Parathyroid adenoma (tissue), 2 donors: ENCODE measurements at regions not wholly inside any gene's neighbourhood (a gene's known extent, or its start where the extent isn't known, plus 50 kb on each side); places are given as distances from the start of the nearest gene placed in this dataset.

Experiments
- H2AFZ ChIP-seq: fragments of 300-600 bp; sonication (generic); one replicate; pipeline ENCODE4 v1.7.0; 2017; ENCODE audit warnings: antibody characterized with exemption, mild to moderate bottlenecking
- H3K27ac ChIP-seq: fragments of 300-600 bp; sonication (generic); one replicate; pipeline ENCODE4 v1.7.0; 2017
- H3K27me3 ChIP-seq: fragments of 300-600 bp; sonication (generic); one replicate; pipeline ENCODE4 v1.7.0; 2017; ENCODE audit warnings: low read length; ENCODE audit not compliant: control insufficient read depth, insufficient read depth
- H3K36me3 ChIP-seq: fragments of 300-600 bp; sonication (generic); one replicate; pipeline ENCODE4 v1.7.0; 2017; ENCODE audit warnings: low read length; ENCODE audit not compliant: control insufficient read depth, insufficient read depth
- H3K4me1 ChIP-seq: fragments of 300-600 bp; sonication (generic); one replicate; pipeline ENCODE4 v1.7.0; 2017; ENCODE audit warnings: control low read depth
- H3K4me2 ChIP-seq: fragments of 300-600 bp; sonication (generic); one replicate; pipeline ENCODE4 v1.7.0; 2017; ENCODE audit warnings: low read length
- H3K4me3 ChIP-seq: fragments of 300-600 bp; sonication (generic); one replicate; pipeline ENCODE4 v1.7.0; 2017; ENCODE audit warnings: low read depth, low read length
- H3K79me2 ChIP-seq: fragments of 300-600 bp; sonication (generic); one replicate; pipeline ENCODE4 v1.7.0; 2017; ENCODE audit warnings: control low read depth
- H3K9ac ChIP-seq: fragments of 300-600 bp; sonication (generic); one replicate; pipeline ENCODE4 v1.7.0; 2017; ENCODE audit warnings: mild to moderate bottlenecking
- H3K9me3 ChIP-seq: fragments of 300-600 bp; sonication (generic); one replicate; pipeline ENCODE4 v1.7.0; 2017; ENCODE audit warnings: low read length; ENCODE audit not compliant: control insufficient read depth
- CTCF ChIP-seq: fragments of 300-600 bp; sonication (generic); IDR thresholded peaks from one replicate; pipeline ENCODE4 v1.7.0; 2017; ENCODE audit warnings: antibody characterized with exemption, mild to moderate bottlenecking
- donor health status: primary hyperparathyroidism.

- no peak overlapping the region for H3K4me2 ChIP-seq
- no peak overlapping the region for H3K9ac ChIP-seq
- H3K36me3 ChIP-seq = no peaks in the 10 kb centered on the region
- TF ChIP-seq CTCF = no peak
- H3K79me2 ChIP-seq = no peaks in the 10 kb centered on the region
- H2AFZ ChIP-seq = no peak overlapping the region
- H3K4me3 ChIP-seq = no peak overlapping the region
- no peak overlapping the region for H3K27ac ChIP-seq
- H3K27me3 ChIP-seq = no peaks in the 10 kb centered on the region
- no peaks in the 10 kb centered on the region for H3K4me1 ChIP-seq
- H3K9me3 ChIP-seq = peaks cover 3% of the 10 kb centered on the region
Measured at GRCh38 chr1:98143403-98143802, 222.6 kb upstream of the DPYD start.

GRCh38 chr1:98133131-98133530 is 212.3 kb upstream of the DPYD start:
- no peak for TF ChIP-seq CTCF
- no peaks in the 10 kb centered on the region for H3K36me3 ChIP-seq
- H3K9me3 ChIP-seq = no peaks in the 10 kb centered on the region
- H3K4me1 ChIP-seq = no peaks in the 10 kb centered on the region
- no peak overlapping the region for H3K27ac ChIP-seq
- no peaks in the 10 kb centered on the region for H3K27me3 ChIP-seq
- no peak overlapping the region for H3K4me3 ChIP-seq
- no peaks in the 10 kb centered on the region for H3K79me2 ChIP-seq
- H2AFZ ChIP-seq = no peak overlapping the region
- no peak overlapping the region for H3K4me2 ChIP-seq
- H3K9ac ChIP-seq = no peak overlapping the region

- TF ChIP-seq CTCF = no peak
- no peaks in the 10 kb centered on the region for H3K79me2 ChIP-seq
- no peak overlapping the region for H3K4me3 ChIP-seq
Measured at GRCh38 chr1:98130408-98130807, 209.6 kb upstream of the DPYD start.

GRCh38 chr1:98129491-98129890 is 208.7 kb upstream of the DPYD start:
- Histone ChIP-seq H3K4me3 (no peak overlapping the region), H2AFZ (no peak overlapping the region), H3K36me3 (no peaks in the 10 kb centered on the region), H3K4me1 (no peaks in the 10 kb centered on the region), H3K79me2 (no peaks in the 10 kb centered on the region), H3K27ac (no peak overlapping the region), H3K4me2 (no peak overlapping the region), H3K9me3 (no peaks in the 10 kb centered on the region), H3K9ac (no peak overlapping the region), H3K27me3 (no peaks in the 10 kb centered on the region)
- no peak for TF ChIP-seq CTCF

More at GRCh38 chr1:98130408-98130807, 209.6 kb upstream of the DPYD start:
- H3K4me1 ChIP-seq = no peaks in the 10 kb centered on the region
- H3K36me3 ChIP-seq = no peaks in the 10 kb centered on the region
- H2AFZ ChIP-seq = no peak overlapping the region
- H3K9ac ChIP-seq = no peak overlapping the region
- no peaks in the 10 kb centered on the region for H3K9me3 ChIP-seq
- no peaks in the 10 kb centered on the region for H3K27me3 ChIP-seq
- no peak overlapping the region for H3K27ac ChIP-seq
- H3K4me2 ChIP-seq = no peak overlapping the region

GRCh38 chr1:98126740-98127139 is 205.9 kb upstream of the DPYD start:
- no peaks in the 10 kb centered on the region for H3K27me3 ChIP-seq
- H3K27ac ChIP-seq = no peak overlapping the region
- H3K4me1 ChIP-seq = no peaks in the 10 kb centered on the region
- no peak overlapping the region for H3K4me3 ChIP-seq
- no peaks in the 10 kb centered on the region for H3K9me3 ChIP-seq
- H3K36me3 ChIP-seq = no peaks in the 10 kb centered on the region
- no peak for TF ChIP-seq CTCF
- H3K79me2 ChIP-seq = no peaks in the 10 kb centered on the region
- no peak overlapping the region for H3K9ac ChIP-seq
- H3K4me2 ChIP-seq = no peak overlapping the region
- no peak overlapping the region for H2AFZ ChIP-seq
